ENCODE measurements at regions not wholly inside any gene's neighbourhood (a gene's known extent, or its start where the extent isn't known, plus 50 kb on each side); places are given as distances from the start of the nearest gene placed in this dataset.

- DNase-seq: no peak
- no peaks in the 10 kb centered on the region for H3K9me3 ChIP-seq
- H3K4me1 ChIP-seq: peaks cover 0 to 39% (median 13%) of the 10 kb centered on the region in 3 donors
- H3K27ac ChIP-seq: peak overlapping the region in 2 of 4 donors; percentile 1 to 55
- H3K36me3 ChIP-seq: no peaks in the 10 kb centered on the region
- H3K27me3 ChIP-seq: no peaks in the 10 kb centered on the region
- no peak overlapping the region for H3K4me3 ChIP-seq
- intact Hi-C loops (cut with DNase I): no loop called here
- TF ChIP-seq CTCF (IDR thresholded peaks at IDR 0.05) (no peak), POLR2A (IDR thresholded peaks at IDR 0.05) (no peak)
Measured at GRCh38 chr5:79182141-79182540, 53.8 kb upstream of the JMY start.

- Histone ChIP-seq H3K36me3 (no peaks in the 10 kb centered on the region), H3K27me3 (no peaks in the 10 kb centered on the region), H3K4me1 (peaks cover 0 to 39% (median 13%) of the 10 kb centered on the region in 3 donors), H3K9me3 (no peaks in the 10 kb centered on the region), H3K4me3 (no peak overlapping the region), H3K27ac (peak overlapping the region in 2 of 4 donors; percentile 27 to 55)
- TF ChIP-seq POLR2A (IDR thresholded peaks at IDR 0.05): no peak
- TF ChIP-seq CTCF (IDR thresholded peaks at IDR 0.05): no peak
- DNase-seq: no peak
- 42 to 50% methylated on average over 5 of the region's 5 CpGs for WGBS, 2 donors
- intact Hi-C loops (cut with DNase I): no loop called here
Measured at GRCh38 chr5:79183011-79183410, 52.9 kb upstream of the JMY start.

GRCh38 chr5:79183617-79184016 lies 52.3 kb upstream of the JMY start:
- peaks cover 0 to 39% (median 13%) of the 10 kb centered on the region in 3 donors for H3K4me1 ChIP-seq
- no peaks in the 10 kb centered on the region for H3K36me3 ChIP-seq
- intact Hi-C loops (cut with DNase I): no loop called here
- no peaks in the 10 kb centered on the region for H3K9me3 ChIP-seq
- H3K27me3 ChIP-seq: no peaks in the 10 kb centered on the region
- H3K27ac ChIP-seq: peak overlapping the region in 1 of 4 donors; percentile 55
- 35 to 36% methylated on average over 1 of the region's 1 CpG for WGBS, 2 donors
- DNase-seq: no peak
- TF ChIP-seq POLR2A (IDR thresholded peaks at IDR 0.05): no peak
- no peak for TF ChIP-seq CTCF (IDR thresholded peaks at IDR 0.05)
- no peak overlapping the region for H3K4me3 ChIP-seq

DNA sequence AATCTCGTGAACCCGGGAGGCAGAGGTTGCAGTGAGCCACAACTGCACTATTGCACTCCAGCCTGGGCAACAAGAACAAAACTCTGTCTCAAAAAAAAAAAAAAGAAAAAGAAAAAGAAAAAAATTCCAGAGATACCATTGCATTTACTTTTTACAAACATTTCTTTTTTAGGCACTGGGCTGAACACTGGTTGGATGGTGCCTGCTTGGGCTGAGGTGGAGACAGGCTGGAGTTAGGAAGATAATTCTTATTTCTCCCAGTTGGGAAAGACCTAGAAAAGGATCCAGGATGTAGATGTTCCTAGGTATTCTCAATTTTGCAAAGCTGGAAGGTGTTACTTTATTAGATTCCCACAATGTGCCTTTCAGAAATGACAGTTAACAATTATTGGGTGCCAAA lies 49.9 kb upstream of the JMY start:
- WGBS, 2 donors: 50 to 92% methylated on average over 2 of the region's 2 CpGs
- TF ChIP-seq POLR2A (IDR thresholded peaks at IDR 0.05): no peak
- TF ChIP-seq CTCF (IDR thresholded peaks at IDR 0.05): no peak
- intact Hi-C loops (cut with DNase I): no loop called here
- Histone ChIP-seq H3K4me3 (no peak overlapping the region), H3K4me1 (peaks cover 0 to 34% (median 13%) of the 10 kb centered on the region in 3 donors), H3K27ac (no peak overlapping the region), H3K9me3 (no peaks in the 10 kb centered on the region), H3K36me3 (no peaks in the 10 kb centered on the region), H3K27me3 (no peaks in the 10 kb centered on the region)
- DNase-seq: no peak
